ENCODE measurements at regions not wholly inside any gene's neighbourhood (a gene's known extent, or its start where the extent isn't known, plus 50 kb on each side); places are given as distances from the start of the nearest gene placed in this dataset.
"Not testable (repeated sequence)": the region's sequence is repeated elsewhere in the genome, so short reads cannot be mapped to it uniquely, and the experiment has no call there.

- no peak for DNase-seq
Measured at GRCh38 chr2:59204040-59204439, 962.9 kb upstream of the FANCL start.

- no peak for DNase-seq
Measured at GRCh38 chr2:59196491-59196890, 955.4 kb upstream of the FANCL start.

DNA sequence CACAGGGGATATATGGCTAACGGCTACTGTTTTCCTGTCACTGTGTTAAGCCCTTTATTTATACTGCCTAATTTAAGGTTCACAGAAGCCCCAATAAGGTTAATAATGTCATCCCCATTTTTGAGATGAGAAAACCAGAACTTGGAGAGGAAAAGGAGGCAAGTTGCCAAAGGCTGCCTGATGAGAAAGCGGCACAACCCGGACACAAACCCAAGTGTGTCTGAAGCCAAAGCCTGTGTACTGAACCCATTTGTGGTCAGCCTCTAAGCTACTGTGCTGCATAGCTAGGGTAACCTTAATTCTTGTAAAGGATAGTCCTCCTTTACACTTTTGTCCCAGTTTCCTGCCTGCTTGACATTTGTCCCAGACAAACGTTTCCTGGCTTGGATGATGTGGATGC, 954.7 kb upstream of the FANCL start:
- DNase-seq, result no peak

DNA sequence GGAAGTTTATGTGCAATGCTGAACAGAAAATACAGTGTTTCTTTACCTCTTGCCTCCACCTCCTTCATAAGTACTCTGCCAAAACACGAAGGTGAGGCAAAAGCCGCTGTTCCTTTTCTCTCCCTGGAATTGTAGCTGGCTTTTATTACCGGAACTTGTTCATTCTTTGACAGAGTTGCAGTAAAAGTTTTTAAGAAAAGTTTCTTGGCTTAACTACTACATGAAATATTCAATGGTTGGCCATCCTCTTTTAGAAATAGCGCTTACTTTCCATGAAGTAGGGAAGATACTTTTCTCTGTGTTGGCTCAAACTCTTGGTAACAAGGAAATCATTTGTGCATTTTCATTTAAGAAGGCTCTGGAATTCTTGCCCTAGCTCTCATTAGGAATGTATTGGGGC, 950.7 kb upstream of the FANCL start:
- DNase-seq, result no peak

DNA sequence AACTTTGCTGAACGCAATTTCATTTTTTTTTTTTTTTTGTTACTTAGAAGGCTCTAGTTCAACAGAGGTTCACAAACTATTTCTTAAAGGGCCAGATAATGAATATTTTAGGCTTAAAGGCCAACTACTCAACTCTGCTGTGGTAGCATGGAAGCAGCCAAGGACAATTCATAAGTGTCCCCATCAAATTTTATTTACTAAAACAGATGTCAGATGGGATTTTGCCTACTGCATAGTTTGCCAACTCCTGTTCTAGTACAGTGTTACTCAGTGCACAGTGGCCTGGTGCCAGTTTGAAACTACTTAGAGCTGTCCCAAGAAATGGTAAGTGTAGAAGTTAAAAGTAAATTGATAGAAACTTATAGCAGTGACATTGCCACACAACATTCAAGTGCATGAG, 949.4 kb upstream of the FANCL start:
- no peak for DNase-seq

GRCh38 chr2:59184276-59185020, 943.3 kb upstream of the FANCL start:
- no peak for DNase-seq

- DNase-seq, result no peak
Measured at GRCh38 chr2:59183070-59183469, 941.9 kb upstream of the FANCL start.

GRCh38 chr2:59182249-59182648, 941.1 kb upstream of the FANCL start:
- DNase-seq, result no peak

- no peak for DNase-seq
Measured at GRCh38 chr2:59181347-59181746, 940.2 kb upstream of the FANCL start.

GRCh38 chr2:59180621-59181020, 939.5 kb upstream of the FANCL start:
- DNase-seq, result no peak

- DNase-seq, result no peak
Measured at GRCh38 chr2:59180111-59180510, 939.0 kb upstream of the FANCL start.

GRCh38 chr2:59177748-59178147, 936.6 kb upstream of the FANCL start:
- DNase-seq, result peak; percentile 91

DNA sequence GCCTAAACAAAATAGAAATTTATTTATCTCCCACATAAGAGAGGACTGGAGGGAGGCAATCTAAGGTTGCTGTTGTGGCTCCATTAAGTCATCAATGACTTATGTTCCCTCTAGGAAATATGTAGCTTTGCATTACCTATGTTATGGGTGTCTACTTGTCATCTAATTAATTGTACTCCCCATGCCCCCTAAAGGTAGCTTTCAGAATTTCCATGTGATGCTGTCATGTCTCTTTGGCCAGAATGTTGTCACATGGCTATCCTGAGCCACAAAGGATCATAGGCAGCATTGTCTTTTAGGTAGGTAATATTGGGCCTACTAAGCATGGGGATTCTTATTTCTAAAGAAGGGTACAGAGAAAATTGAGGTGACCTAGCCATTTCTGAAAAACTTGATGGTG, 935.6 kb upstream of the FANCL start:
- no peak for DNase-seq

DNA sequence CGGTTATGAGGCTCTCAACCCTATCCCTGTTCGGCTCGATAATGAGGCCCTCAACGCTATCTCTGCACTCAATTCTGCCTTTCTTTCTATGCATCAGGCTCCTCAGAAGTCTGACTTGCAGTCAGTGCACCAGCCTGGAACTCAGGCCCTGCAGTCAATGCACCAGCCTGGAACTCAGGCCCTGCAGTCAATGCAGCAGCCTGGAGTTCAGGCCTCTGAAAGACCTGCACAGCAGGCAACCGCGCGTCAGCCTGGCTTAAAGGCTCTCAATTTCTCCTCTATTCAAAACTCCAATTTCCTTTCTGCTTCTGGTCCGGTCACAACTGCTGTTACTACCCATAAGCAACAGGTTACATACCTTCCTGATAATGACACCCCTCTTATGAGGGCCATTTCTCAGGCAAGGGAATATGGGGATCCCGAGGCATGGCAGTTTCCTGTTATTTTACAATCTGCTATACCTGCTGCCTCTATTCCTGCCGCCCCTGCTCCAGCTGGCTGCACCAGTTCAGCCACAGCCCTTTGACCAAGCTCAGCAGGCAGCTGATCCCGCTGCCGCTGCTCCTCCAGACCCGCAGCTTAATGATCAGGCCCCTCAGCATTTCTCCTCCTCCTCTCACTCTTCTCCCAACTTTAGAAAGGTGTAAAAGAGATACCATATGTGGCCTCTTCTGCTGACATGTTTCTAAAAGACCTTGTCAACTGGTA, 933.6 kb upstream of the FANCL start:
- no peak for DNase-seq

DNA sequence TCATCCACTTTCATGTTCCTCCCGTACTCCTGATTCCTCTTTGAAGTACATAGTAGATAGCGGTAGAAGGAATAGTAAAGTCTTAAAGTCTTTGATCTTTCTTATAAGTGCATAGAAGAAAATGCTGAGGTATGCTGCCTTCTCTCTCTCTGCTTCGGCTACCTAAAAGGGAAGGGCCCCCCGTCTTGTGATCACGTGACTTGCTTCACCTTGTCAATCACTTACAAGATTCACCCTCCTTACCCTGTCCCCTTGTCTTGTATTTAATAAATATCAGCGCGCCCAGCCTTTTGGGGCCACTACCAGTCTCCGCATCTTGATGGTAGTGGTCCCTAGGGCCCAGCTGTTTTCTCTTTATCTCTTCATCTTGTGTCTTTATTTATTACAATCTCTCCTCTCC, 932.2 kb upstream of the FANCL start:
- DNase-seq, result no peak

- DNase-seq, result no peak
Measured at GRCh38 chr2:59171019-59171418, 929.9 kb upstream of the FANCL start.

DNA sequence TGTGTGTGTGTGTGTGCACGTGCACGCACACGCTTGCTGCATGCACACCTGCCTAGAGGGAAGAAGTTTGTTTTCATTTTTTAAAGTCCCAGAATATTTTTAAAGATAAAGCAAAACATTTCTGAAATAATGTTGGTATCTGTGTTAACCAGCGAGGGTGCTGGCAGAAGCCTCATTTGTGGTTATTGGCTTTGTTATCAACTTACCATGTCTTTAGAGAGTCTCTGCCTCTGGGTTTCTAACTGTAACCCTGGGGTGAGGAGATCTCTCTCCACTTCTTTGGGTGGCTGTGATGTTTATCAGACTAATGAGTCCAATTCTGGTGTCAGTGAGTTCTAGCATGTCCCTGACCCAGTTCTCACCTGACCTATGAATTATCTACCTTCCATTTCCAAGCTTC, 927.6 kb upstream of the FANCL start:
- DNase-seq, result no peak

- DNase-seq, result peak; percentile 87
Measured at GRCh38 chr2:59167514-59167913, 926.4 kb upstream of the FANCL start.

DNA sequence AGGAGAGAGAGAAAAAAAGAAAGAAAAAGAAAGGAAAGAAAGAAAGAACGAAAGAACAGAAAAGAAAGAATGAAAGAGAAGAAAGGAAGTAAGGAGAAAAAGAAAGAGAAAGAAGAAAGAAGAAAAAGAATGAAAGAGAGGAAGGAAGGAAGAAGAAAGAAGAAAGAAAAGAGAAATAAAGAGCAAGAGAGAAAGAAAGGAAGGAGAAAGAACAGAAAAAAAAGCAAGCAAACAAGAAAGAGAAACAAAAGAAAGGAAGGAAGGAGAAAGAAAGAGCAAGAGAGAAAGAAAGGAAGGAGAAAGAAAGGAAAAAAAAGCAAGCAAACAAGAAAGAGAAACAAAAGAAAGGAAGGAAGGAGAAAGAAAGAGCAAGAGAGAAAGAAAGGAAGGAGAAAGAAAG, 916.8 kb upstream of the FANCL start:
- DNase-seq, result not testable (repeated sequence)

- DNase-seq, result no peak
Measured at GRCh38 chr2:59151805-59152204, 910.7 kb upstream of the FANCL start.

DNA sequence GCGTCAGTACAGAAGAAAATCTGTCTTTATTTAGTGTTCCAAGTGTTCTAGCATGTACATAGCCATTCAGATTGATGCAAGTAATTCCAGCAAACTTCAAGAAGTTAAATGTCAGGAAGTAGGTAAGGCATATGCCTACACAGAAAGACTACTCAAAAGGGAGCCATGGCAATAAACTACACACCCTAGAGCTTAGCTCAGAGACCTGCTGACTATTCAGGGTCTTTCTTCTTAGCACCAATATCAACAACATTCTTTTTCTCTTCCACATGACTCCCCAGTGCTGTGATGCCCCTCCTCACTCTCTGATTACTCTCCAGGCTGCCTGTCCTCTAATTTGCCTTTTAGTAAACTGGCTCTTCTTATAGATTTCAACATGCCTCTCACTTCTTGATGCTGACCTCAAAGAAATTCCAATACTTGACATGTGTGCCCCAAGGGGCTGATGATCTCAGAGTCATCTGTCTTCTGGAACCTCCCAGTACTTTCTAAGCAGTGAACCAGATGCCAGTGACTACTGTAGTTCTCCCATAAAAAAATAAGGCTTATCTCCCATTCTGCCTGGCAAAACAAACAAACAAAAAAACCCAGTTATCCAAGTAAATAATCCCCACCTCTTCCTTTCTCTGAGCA, 909.2 kb upstream of the FANCL start:
- no peak for DNase-seq

- no peak for DNase-seq
Measured at GRCh38 chr2:59149271-59149670, 908.1 kb upstream of the FANCL start.

DNA sequence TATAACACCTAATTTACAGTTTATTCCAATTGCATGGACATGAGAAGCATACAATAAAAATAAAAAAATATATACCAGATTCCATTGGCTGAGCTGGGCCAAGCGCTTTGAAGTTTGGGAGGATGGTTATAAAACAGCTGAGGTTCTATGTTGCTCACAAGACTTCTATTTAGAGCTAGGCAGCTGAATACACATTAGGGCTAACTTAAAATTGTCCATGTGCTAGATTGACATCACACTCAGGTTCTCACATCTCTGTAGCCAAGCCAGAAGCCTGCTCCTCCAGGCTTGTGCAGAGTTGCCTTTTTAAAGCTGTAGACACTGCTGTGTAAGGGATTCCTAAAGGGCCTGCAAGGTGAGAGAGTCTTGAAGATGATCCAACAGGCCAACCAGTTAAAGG, 871.1 kb upstream of the FANCL start:
- no peak for DNase-seq

DNA sequence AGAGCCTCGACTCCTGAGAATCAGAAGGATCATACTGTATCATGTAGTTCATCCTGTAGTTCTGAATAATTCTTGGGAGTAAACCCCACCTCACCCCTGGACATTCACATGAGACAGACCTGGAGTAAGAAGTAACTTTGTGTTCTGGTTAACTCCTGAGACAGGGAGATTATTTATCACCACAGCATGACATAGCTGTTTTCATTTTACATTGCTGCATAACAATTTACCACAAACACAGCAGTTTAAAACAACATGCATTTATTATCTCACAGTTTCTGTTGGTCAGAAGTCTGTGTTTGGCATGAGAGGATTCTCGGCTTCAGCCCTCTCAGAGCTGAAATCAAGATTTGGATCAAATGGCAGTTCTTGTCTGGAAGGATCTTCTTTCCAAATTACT, 855.8 kb upstream of the FANCL start:
- no peak for DNase-seq

Data from DMS153 (cell line).